Parathyroid adenoma (tissue), 2 donors: ENCODE measurements at regions not wholly inside any gene's neighbourhood (a gene's known extent, or its start where the extent isn't known, plus 50 kb on each side); places are given as distances from the start of the nearest gene placed in this dataset.
"Not testable (repeated sequence)": the region's sequence is repeated elsewhere in the genome, so short reads cannot be mapped to it uniquely, and the experiment has no call there.

Experiments
- H2AFZ ChIP-seq: fragments of 300-600 bp; sonication (generic); one replicate; pipeline ENCODE4 v1.7.0; 2017; ENCODE audit warnings: antibody characterized with exemption, mild to moderate bottlenecking
- H3K27ac ChIP-seq: fragments of 300-600 bp; sonication (generic); one replicate; pipeline ENCODE4 v1.7.0; 2017
- H3K27me3 ChIP-seq: fragments of 300-600 bp; sonication (generic); one replicate; pipeline ENCODE4 v1.7.0; 2017; ENCODE audit warnings: low read length; ENCODE audit not compliant: control insufficient read depth, insufficient read depth
- H3K36me3 ChIP-seq: fragments of 300-600 bp; sonication (generic); one replicate; pipeline ENCODE4 v1.7.0; 2017; ENCODE audit warnings: low read length; ENCODE audit not compliant: control insufficient read depth, insufficient read depth
- H3K4me1 ChIP-seq: fragments of 300-600 bp; sonication (generic); one replicate; pipeline ENCODE4 v1.7.0; 2017; ENCODE audit warnings: control low read depth
- H3K4me2 ChIP-seq: fragments of 300-600 bp; sonication (generic); one replicate; pipeline ENCODE4 v1.7.0; 2017; ENCODE audit warnings: low read length
- H3K4me3 ChIP-seq: fragments of 300-600 bp; sonication (generic); one replicate; pipeline ENCODE4 v1.7.0; 2017; ENCODE audit warnings: low read depth, low read length
- H3K79me2 ChIP-seq: fragments of 300-600 bp; sonication (generic); one replicate; pipeline ENCODE4 v1.7.0; 2017; ENCODE audit warnings: control low read depth
- H3K9ac ChIP-seq: fragments of 300-600 bp; sonication (generic); one replicate; pipeline ENCODE4 v1.7.0; 2017; ENCODE audit warnings: mild to moderate bottlenecking
- H3K9me3 ChIP-seq: fragments of 300-600 bp; sonication (generic); one replicate; pipeline ENCODE4 v1.7.0; 2017; ENCODE audit warnings: low read length; ENCODE audit not compliant: control insufficient read depth
- TF ChIP-seq, protein P1 (sequence below): fragments of 300-600 bp; sonication (generic); IDR thresholded peaks from one replicate; pipeline ENCODE4 v1.7.0; 2017; ENCODE audit warnings: antibody characterized with exemption, mild to moderate bottlenecking
- donor health status: primary hyperparathyroidism.

GRCh38 chr1:29801003-29801402, 564.7 kb downstream of the PTPRU start:
- no peaks in the 10 kb centered on the region for H3K36me3 ChIP-seq
- H3K27me3 ChIP-seq = no peaks in the 10 kb centered on the region
- no peak overlapping the region for H3K9ac ChIP-seq
- TF ChIP-seq, protein P1, sequence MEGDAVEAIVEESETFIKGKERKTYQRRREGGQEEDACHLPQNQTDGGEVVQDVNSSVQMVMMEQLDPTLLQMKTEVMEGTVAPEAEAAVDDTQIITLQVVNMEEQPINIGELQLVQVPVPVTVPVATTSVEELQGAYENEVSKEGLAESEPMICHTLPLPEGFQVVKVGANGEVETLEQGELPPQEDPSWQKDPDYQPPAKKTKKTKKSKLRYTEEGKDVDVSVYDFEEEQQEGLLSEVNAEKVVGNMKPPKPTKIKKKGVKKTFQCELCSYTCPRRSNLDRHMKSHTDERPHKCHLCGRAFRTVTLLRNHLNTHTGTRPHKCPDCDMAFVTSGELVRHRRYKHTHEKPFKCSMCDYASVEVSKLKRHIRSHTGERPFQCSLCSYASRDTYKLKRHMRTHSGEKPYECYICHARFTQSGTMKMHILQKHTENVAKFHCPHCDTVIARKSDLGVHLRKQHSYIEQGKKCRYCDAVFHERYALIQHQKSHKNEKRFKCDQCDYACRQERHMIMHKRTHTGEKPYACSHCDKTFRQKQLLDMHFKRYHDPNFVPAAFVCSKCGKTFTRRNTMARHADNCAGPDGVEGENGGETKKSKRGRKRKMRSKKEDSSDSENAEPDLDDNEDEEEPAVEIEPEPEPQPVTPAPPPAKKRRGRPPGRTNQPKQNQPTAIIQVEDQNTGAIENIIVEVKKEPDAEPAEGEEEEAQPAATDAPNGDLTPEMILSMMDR = no peak
- no peak overlapping the region for H3K27ac ChIP-seq
- H2AFZ ChIP-seq = no peak overlapping the region
- H3K4me1 ChIP-seq = no peaks in the 10 kb centered on the region
- no peak overlapping the region for H3K4me3 ChIP-seq
- H3K9me3 ChIP-seq = no peaks in the 10 kb centered on the region
- no peak overlapping the region for H3K4me2 ChIP-seq
- no peaks in the 10 kb centered on the region for H3K79me2 ChIP-seq

GRCh38 chr1:29800522-29800956, 564.2 kb downstream of the PTPRU start:
- TF ChIP-seq, protein P1 = no peak
- Histone ChIP-seq H3K9me3 (no peaks in the 10 kb centered on the region), H3K27ac (no peak overlapping the region), H3K4me1 (no peaks in the 10 kb centered on the region), H3K4me3 (no peak overlapping the region), H2AFZ (no peak overlapping the region), H3K27me3 (no peaks in the 10 kb centered on the region), H3K36me3 (no peaks in the 10 kb centered on the region), H3K9ac (no peak overlapping the region), H3K4me2 (no peak overlapping the region), H3K79me2 (no peaks in the 10 kb centered on the region)

DNA sequence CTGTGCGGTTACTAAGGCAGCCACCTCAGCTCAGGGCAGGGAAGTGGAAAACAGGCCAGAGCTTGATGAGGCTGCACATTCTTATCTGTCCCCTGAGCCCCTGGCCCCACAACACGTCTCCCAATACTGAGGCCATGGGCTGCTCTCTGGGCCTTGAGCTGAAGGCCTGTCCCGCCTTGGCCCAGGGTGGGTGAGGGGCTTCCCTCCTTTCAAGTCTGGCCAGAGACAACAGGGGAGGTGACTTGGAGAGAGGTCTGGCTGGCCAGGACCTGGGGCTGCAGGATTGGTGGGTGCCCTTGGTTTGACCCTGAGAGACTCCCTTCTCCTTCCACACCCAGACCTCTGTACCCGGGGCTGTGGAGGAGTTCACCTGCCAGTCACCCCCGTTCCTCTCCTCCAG, 563.8 kb downstream of the PTPRU start:
- Histone ChIP-seq H3K4me3 (no peak overlapping the region), H3K4me2 (no peak overlapping the region), H3K36me3 (no peaks in the 10 kb centered on the region), H3K9ac (no peak overlapping the region), H3K27ac (no peak overlapping the region), H2AFZ (no peak overlapping the region), H3K79me2 (no peaks in the 10 kb centered on the region), H3K27me3 (no peaks in the 10 kb centered on the region), H3K9me3 (no peaks in the 10 kb centered on the region), H3K4me1 (no peaks in the 10 kb centered on the region)
- TF ChIP-seq, protein P1 = no peak

GRCh38 chr1:29798699-29799566, 562.6 kb downstream of the PTPRU start:
- H3K79me2 ChIP-seq = no peaks in the 10 kb centered on the region
- no peak overlapping the region for H3K4me3 ChIP-seq
- H3K27me3 ChIP-seq = no peaks in the 10 kb centered on the region
- H2AFZ ChIP-seq = no peak overlapping the region
- H3K4me1 ChIP-seq = no peaks in the 10 kb centered on the region
- TF ChIP-seq, protein P1 = no peak
- no peaks in the 10 kb centered on the region for H3K9me3 ChIP-seq
- H3K27ac ChIP-seq = no peak overlapping the region
- no peak overlapping the region for H3K9ac ChIP-seq
- H3K4me2 ChIP-seq = no peak overlapping the region
- no peaks in the 10 kb centered on the region for H3K36me3 ChIP-seq

DNA sequence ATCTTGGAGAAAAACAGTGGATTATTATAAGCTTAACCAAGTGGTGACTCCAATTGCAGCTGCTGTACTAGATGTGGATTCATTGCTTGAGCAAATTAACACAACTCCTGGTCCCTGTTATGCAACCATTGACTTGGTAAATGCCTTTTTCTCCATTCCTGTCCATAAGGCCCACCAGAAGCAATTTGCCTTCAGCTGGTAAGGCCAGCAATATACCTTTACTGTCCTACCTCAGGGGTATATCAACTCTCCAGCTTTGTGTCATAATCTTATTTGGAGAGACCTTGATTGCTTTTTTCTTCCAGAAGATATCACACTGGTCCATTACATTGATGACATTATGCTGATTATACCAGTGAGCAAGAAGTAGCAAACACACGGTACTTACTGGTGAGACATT, 560.8 kb downstream of the PTPRU start:
- not testable (repeated sequence) for H3K4me1 ChIP-seq, H3K36me3 ChIP-seq, H3K27ac ChIP-seq, H3K9me3 ChIP-seq, H3K4me3 ChIP-seq, H3K79me2 ChIP-seq, H2AFZ ChIP-seq, H3K27me3 ChIP-seq, H3K4me2 ChIP-seq, H3K9ac ChIP-seq

DNA sequence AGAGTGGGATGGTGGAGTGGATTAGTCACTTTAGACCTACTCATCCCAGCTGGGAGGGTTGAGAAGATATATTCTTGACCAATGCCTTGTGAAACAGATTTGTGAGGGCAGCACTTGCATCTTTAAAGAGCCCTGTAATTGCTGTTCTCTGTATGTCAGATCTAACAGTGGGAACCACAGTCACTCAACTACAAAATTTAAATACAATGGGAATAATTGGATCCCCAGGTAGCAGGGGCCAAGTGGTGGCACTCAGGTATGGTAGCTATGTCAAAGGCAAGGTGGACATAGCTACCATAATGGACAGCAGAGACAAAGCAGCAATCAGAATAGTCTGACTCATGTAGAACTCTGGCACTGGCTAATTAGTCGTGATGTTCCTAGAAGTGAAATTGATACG, 559.6 kb downstream of the PTPRU start:
- H3K4me1 ChIP-seq, H3K36me3 ChIP-seq, H3K9me3 ChIP-seq, H3K9ac ChIP-seq, H3K27me3 ChIP-seq, H3K4me2 ChIP-seq, H3K27ac ChIP-seq, H3K4me3 ChIP-seq, H3K79me2 ChIP-seq, H2AFZ ChIP-seq: not testable (repeated sequence)
